Stimulated activated CD4-positive, alpha-beta T cell treated with anti-CD3 and anti-CD28 coated beads, TNF-alpha, amount 100 ng/mL, for 24 hours (primary cell): ENCODE measurements at regions not wholly inside any gene's neighbourhood (a gene's known extent, or its start where the extent isn't known, plus 50 kb on each side); places are given as distances from the start of the nearest gene placed in this dataset.

Experiments used
- DNase-seq, 3 experiments: peaks; one replicate each; pipeline ENCODE4 v3.0.0-alpha.2; 2020; ENCODE audit warnings: low read depth in 3 of 3

DNA sequence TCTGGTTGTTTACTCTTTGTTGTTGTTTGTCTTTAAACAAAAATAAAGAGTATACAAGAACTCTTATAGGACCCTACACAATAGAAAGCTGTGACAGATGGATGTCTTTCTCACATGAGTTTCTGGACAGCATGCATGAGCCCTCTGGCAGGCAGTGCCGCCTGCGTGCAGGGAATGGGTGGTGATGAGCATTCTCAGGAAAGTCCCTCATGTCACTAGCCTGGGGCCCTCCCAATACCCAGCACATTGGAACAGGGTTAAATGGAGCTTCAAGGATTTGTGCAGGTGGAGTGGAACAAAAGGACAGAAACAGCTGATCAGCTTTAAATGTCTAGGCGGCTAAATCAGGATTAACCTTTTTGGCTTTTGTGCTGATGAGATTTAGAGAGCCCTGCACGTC, 181.0 kb upstream of the CD180 start:
- DNase-seq = no peak

DNA sequence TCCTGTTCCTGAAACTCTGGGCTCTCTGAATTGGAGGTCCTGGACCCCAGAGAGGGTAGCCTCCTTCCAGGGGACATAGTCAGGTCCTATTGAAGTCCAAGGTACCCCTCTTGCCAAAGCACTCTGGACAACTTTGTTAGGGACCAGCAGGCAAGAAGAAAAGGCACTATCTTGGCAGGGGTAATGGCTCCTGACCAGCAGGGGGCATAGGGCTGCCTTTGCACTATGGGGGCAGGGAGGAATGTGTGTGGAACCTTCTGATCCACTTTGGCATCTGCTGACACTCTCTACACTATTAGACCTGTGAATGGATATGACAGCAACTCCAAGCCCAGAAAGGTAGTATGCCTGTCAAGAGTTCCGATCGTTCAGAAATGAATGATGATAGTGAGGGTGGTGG, 179.0 kb upstream of the CD180 start:
- DNase-seq = no peak

DNA sequence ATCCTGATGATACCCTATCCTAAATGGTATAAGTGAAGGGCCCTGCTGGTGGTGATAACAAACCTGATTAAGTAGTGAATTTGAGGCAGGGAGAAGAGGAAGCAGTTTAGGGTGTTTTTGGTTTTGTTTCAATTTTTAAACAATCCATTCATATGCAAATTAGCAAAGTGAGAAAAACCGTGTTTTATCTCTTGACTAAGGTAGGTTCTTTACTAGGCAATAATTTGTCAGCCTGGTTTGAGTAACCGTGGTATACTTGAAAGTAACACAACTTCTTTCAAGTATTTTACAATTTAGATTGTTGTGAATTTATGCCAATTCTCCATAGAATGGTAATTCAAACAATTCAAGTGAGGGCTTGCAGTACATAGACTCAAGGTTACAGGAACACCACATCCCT, 177.8 kb upstream of the CD180 start:
- no peak for DNase-seq

DNA sequence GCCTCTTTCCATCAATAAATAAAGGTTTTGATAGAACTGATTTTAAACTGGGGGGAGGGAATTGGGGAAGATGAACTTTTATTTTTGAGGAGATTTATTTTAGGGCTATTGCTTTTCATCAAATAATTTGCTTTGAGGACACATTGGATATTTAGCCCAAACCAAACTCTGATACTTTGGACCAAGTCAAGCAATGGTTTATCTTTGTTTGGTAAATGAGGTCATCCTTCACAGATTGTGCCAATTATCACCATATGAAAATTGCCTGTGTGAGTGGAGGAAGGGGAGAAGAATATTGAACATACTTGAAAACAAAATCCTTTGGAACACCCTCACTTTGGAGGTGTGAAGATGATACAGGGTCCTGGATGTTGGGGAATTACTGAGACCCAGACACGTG, 176.9 kb upstream of the CD180 start:
- DNase-seq = no peak

DNA sequence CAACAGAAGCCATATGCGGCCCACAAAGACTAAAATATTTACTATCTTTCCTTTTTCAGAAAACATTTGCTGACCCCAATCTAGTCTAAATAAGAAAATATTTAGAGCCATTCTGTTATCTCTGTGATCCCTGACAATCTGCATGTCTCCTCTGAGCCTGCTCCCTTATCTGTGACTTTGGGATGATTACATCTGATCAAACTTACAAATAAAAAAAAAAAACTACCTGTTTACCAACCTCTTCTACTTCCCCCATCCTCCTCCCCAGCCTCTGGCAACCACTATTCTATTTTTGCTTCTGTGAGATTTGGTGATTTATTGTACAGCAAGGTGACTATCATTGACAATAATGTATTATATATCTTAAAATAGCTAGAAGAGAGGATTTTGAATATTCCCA, 176.3 kb upstream of the CD180 start:
- no peak for DNase-seq

DNA sequence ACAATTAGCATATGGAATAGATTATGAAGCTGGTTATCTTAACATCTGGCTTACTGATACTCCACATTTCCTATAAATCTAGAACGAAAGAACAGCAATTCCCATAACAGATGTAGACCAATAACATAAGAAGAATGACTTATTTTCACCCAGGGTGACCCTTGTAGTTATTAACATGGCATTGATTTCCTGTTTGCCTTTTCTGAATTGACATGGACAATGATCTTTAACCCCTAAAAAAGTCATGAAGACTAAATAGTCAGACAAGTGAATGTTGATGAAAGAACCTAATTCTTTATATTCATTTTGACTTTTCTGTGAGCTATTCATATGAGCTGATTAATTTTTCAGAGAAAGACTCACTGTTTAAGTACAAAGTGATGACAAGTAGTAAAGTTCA, 175.3 kb upstream of the CD180 start:
- no peak for DNase-seq

DNA sequence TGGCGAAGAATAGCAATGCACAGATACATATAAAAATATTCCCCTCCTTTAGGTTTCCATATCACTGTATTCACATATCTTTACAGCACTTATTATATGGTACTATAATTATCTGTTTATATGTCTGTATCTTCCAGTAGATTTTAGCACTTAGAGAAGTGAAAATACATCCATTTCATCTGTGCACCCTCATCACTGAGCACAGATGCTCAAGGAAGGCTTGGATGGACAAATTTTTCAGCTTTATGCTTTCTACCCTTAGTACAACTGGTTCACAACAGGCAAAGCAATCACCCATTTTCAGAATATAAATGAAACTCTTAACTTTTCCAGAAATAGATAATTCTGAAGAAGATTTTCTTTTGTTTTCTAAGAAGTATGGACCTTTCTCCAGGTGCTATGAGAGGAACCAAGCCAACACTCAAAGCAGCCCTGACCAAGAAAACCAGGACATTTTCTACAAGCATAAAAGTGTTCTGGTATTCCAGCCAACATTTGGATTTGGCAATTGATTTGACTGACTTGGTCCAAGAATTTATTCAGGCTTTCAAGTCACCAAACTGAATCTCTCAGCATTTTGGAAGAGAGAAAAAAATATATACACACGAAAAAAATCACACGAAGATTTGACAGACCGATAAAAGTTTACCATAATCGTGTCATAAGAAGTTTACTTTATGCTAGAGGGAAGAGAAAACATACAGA, 170.2 kb upstream of the CD180 start:
- DNase-seq = no peak

DNA sequence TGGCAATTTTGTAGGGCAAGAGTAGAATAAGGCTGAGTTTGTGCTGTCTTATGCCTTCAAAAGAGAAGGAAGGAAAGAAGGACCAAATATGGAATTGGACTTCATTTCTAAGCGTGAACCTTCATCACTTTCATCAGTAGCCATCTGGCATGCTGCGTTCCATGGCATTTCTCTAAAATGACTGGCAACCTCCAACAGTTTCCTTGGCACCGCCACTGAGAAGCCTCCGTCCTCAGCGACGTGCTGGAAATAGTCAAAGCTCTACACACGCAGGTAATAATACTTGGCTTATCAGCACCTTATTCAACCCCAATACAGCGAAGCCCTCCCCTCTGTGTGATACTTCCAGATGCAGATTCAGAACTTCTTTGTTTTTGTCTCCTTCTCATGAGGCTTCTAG, 169.7 kb upstream of the CD180 start:
- no peak for DNase-seq

DNA sequence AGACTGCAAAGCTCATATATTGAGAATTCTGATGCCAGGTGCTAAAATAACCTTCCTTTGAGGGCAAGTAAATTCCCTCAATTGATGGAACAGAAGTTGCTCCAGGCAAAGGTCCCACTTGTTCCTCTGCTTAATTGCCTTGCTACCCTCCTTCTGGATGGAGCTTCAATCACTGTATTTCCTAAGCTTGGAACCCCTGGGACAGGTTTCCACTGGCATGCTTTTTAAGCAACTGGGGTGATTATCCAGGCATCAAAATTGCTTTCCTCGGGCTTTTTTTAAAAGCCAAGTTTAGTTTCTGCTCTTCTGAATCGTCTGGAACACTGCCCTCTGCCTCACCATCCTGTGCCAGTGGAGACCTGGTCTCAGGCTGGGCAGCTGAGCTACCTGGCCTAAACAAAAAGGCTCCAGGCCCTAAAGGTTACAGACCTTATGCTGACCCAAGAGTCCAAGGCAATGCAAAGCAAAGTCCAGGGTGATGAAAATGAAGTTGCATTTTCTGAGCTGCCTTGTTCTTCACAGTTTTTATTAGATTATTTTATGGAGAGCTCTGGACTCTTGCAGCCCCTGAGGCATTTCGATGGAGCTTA, 167.9 kb upstream of the CD180 start:
- DNase-seq = no peak

DNA sequence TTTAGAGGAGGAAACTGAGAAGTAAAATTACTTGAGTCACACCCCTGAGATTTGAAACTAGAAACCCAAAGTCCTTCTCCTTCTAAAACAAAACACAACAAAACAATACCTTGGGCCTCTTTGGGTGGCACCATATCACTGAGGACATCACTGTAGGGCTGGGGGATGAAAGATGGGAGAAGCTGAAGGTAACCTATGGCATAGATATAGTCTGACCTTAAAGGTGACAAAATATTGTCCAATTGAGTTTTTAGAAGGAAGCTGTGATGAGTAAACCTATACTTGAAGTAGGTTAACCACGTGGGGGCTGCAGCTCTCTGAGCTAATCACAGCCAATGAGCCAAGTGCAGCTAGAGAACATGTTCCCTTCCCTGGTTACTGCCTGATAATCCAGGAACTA, 167.4 kb upstream of the CD180 start:
- no peak for DNase-seq

DNA sequence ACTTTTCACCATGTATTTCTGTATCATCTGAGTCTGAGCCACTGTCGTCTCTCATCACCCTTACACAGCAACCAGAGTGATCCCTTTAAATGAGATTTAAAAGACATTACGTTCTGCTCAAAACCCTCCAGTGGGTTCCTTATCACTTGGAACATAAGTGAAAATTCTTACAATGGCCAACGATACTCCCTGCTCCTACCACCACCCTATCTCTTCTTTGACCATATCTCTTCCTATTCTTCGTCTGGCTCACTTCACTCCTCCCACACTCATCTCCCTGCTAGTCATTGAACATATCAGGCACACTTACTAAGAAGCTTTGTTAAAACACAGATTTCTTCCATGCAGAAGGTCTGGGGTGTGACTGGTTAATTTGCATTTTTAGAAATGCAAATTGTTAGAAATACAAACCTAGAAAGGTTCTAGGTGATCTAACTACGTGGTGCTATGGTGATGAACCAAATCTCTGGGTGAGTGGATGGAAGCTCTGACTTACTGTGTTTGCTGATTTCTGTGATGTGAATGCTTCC, 166.6 kb upstream of the CD180 start:
- no peak for DNase-seq

DNA sequence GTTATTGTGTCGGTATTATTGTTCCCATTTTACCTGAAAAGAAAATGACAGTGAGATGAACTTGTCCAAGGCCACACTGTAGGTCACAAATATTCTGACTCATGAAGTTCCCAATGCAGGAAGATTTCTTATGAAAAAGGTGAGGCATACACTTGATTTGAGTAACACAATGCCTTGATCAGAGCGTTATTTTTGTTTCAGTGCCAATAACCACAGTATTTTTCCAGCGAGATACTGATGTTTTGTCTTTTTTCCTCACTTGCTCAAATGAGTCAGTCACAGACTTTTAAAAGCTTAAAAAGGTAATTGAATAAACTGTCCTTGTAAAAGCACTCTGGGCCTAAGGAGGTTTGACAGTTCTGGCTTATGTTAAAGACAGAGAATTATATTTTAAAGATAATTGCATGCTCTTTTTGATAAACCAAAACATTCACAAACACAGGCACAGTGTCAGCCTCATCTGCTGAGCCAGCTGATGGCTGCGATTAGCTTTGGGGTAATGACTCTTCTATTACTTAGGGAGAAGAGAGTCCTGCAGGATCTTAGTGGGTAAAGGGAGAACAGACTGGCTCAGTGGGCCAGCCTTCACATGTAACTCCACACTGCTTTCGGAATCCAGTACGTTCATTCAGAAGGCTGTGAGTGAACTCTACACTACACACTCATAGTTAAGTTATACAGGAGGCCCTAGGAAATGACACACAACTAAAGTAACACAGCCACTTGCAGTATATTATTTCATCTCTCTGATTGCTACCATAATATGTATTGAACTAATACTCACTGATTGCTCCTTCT, 165.5 kb upstream of the CD180 start:
- no peak for DNase-seq

DNA sequence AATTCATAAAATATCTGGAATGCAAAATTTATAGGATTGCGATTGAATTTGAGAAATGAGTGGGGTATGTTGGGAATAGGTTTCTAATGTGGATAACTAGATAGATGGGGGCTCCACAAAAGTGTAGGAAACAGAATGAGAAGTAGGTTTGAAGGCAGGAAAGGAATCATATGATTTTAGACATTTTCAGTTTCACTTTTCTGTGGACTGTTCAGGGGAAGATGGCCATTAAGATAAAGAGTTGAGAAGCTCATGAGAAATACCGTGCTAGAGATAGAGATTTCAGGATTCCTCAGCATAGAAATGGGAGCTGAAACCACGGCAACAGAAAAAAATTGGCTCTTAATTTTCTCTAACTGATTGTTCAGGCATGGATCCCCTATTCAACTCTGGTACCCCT, 163.4 kb upstream of the CD180 start:
- no peak for DNase-seq

DNA sequence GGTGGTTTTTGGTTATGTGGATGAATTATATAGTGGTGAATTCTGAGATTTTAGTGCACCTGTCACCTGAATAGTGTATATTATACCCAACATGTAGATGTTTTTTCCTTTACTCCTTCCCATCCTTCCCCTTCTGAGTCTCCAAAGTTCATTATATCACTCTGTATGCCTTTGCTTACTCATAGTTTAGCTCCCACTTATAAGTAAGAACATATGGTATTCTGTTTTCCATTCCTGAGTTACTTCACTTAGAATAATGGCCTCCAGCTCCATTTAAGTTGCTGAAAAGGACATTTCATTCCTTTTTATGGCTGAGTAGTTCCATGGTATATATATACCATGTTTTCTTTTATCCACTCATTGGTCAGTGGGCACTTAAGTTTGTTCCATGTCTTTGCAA, 161.6 kb upstream of the CD180 start:
- DNase-seq = no peak

DNA sequence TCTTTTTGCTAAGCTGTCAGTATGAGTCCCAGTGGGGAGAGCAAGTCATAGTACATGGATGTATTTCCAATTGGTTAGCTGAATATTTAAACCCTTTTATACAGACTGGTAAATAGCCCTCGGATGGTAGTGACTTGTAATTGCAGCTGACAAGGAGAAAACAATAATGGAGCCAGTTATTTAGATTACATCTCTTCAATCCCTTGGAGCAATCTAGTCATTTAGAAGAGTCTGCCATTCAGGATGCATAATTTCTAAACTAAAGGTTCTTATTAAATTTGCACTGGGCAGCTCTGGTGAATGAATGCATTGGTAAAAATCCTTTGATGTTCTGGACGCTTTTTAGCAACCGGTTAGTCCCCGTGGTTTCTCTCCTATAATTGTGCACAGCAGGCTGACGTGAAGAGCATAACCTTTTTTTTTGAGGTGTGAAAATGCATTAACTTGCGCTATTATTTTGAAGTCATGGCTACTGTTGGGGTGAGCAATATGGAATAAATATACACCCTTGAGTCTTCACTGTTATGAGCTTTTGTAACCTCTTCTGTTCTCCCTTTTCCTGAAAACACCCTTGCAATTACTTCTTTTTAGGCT, 158.6 kb upstream of the CD180 start:
- no peak for DNase-seq

DNA sequence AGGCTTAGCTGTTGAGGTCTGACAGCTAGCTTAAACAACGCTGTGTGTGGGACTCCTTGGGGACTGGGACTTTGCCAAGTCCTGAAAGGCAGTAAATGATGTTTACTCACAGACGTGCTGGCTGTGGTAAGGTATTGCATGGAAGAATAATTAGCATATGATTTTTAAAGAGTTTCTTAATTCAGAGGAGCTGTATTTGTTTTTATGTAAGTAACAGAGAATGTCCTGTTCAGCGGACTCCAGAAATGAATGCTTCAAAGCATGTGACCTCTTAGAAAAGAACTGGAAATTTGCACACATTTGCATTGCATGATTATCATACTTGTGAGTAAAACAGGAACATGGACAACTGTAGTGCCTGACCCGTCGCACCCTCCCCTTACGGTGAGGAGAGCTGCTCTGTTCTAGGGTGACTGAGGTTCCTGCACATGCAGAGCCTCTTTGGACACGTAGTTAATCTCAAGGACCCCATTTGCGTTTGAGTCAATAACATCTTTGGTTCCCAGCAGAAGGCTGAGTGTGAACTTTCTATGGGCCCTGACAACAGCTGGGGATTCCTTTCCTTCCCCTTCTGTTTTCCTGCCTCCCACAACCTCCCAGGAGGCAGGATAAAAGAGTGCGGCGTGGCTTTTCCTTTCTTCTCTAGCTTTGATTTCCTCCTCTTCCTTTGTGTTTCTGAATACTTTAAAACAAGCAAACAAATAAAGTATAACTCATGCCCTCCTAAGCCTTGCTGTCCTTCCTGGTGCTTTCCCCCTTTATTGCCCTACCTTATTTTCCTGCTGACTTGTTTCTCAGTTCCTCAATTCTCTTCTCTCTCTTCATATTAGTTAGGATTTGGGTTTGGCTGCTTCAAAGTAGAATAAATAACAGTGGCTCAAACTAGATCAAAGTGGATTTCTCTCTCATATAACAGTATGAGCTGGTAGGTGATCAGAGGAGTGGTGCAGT, 157.2 kb upstream of the CD180 start:
- no peak for DNase-seq

DNA sequence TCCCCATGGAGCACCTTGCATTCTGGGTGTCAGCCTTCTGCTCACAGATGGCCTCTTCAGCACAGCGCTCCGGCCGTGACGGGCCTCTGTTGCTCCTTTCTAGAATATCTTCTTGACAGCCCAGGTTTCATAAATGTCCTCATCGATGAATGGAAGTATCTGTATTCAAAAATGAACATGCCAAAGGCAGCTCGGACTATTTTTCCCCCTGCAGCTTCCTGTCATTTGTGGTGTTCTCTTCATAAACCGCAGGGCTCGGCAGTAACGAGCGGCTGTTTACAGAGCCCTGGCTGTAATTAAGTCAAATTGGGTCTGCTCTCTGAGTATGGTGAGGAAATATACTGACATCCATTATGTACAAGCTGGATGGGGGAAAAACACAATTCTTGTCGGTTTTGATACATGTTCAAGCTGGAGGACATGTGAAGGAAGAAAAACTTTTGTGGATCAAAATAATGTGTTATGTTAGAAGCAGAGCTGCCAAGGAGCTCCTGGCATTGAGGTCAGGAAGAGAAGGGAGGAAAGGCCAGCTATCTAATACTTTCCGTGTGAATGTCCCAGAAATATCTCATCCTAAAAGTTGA, 154.1 kb upstream of the CD180 start:
- DNase-seq = no peak

DNA sequence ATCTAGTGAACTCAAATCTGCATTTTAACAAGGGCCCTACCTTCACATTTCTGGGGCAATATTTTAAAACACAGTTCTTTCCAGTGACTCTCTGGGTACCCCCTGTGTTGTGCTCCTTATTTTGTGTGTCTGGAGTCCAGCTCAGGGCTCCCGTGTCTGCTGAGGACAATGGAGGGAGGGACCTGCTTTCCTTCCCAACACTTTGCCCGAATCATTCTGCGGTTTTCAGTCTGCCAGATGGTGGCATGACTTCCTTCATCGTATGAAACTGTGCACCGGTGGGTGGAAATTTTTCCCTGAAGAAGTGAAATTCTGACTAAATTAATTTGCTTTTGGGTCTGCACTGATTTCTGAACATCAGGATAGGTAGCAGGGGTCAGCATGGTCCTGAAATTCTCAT, 153.6 kb upstream of the CD180 start:
- DNase-seq = no peak

DNA sequence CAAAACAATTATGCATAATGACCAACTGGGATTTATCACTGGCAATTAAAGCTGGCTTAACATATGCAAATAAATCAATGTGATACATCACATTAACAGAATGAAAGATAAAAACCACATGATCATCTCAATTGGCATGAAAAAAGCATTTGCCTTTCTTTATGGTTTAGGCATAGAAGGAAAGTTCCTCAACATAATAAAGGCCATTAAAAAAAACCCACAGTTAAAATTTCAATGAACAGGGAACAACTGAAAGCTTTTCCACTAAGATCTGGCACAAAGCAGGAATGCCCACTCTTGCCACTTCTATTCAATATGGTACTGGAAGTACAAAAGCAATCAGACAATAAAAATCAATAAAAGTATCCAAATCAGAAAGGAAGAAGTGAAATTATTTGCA, 151.2 kb upstream of the CD180 start:
- DNase-seq = no peak

DNA sequence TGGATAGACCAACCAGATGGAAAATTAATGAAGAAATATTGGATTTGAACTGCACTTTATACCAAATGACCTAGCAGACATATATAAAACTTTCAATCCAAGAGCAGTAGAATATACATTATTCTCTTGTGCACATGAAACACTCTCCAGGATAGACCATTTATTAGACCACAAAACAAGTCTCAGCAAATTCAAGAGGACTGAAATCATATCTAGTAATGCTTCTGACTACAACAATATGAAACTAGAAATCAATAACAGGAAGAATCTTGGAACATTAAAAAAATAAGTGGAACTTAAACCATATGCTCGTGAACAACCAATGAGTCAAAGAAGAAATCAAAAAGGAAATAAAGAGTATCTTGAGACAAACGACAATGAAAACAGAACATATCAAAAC, 150.0 kb upstream of the CD180 start:
- DNase-seq = no peak

DNA sequence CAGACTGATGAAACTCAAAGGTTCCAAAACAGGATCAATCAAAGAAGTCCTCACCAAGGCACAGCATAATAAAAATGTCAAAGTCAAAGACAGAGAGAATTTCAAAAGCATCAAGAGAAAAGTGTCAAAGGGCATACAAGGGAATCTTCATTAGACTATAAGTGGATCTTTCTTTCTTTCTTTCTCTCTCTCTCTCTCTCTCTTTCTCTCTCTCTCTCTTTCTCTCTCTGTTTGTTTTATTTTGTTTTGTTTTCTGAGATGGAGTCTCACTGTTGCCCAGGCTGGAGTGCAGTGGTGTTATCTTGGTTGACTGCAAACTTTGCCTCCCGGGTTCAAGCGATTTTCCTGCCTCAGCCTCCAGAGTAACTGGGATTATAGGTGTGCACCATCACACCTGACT, 148.3 kb upstream of the CD180 start:
- DNase-seq = no peak
